ENCODE measurements at regions not wholly inside any gene's neighbourhood (a gene's known extent, or its start where the extent isn't known, plus 50 kb on each side); places are given as distances from the start of the nearest gene placed in this dataset.

DNA sequence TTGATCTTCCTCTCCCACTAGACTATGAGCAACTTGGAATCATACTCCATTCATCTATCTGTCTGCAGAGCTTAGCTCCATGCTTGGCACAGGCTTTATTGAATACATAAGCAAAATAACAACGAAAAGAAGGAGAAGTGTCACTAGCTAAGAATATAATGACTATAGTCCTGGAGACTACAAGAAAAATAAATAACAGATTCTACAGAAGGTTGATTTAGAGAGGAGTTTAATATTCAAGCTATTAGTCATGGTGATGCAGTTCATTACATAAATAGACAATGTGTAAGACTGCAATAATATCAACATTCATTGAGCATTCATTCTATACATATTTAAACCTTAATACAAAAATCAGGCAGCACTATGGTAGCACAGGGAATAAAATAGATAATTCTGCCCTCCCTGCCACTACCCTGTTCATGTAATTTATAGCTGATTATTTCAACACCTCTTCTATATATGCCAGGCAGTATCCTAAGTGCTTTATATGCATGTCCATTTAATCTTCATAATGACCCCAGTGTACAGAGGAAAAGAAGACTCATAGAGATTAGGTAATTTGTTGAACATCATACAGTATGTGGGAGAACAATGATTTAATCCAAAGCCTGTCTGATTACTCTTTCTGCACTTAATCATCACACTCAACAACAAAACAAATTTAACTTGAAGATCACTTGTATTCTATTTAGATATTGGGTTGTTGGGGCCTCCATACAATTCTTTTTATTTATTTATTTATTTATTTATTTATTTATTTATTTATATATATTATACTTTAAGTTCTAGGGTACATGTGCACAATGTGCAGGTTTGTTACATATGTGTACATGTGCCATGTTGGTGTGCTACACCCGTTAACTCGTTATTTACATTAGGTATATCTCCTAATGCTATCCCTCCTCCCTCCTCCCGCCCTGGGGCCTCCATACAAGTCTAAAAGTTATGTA lies 165.3 kb downstream of the RNF152 start:
- Histone ChIP-seq H3K4me2 (ENCODE audit: insufficient read depth, low read length) (no peak overlapping the region), H3K9me3 (replicated peaks; ENCODE audit: control insufficient read depth, insufficient read depth, low read length) (no peaks in the 10 kb centered on the region), H2AFZ (ENCODE audit: low read depth, low read length) (no peak overlapping the region), H3K4me1 (ENCODE audit: control insufficient read depth, extremely low read depth, insufficient read depth, low read length) (peaks cover 6% of the 10 kb centered on the region), H3K4me3 (replicated peaks in 1 of 3; ENCODE audit: insufficient read depth in 1 of 3, low read depth in 1 of 3, low read length in 3 of 3) (no peak overlapping the region), H3K9ac (replicated peaks; ENCODE audit: extremely low read depth, insufficient read depth, low read length) (no peak overlapping the region), H3K27me3 (ENCODE audit: control insufficient read depth in 2 of 2, insufficient read depth in 2 of 2, low read length in 2 of 2) (no peaks in the 10 kb centered on the region), H3K9me1 (replicated peaks; ENCODE audit: control insufficient read depth, extremely low read depth, insufficient read depth, low read length) (no peaks in the 10 kb centered on the region), H4K20me1 (replicated peaks; ENCODE audit: control insufficient read depth, extremely low read depth, insufficient read depth, low read length) (no peaks in the 10 kb centered on the region), H3K79me2 (ENCODE audit: control insufficient read depth, insufficient read depth, low read length) (no peaks in the 10 kb centered on the region), H3K36me3 (ENCODE audit: control insufficient read depth in 2 of 2, extremely low read depth in 1 of 2, insufficient read depth in 2 of 2, low read length in 2 of 2) (no peaks in the 10 kb centered on the region), H3K27ac (ENCODE audit: insufficient read depth, low read depth, low read length) (no peak overlapping the region)
- POLR2A ChIA-PET = no interaction called here
- BruUV-seq (replicated peaks) = no TSS peak
- FAIRE-seq (peak; percentile 26), DNase-seq (ENCODE audit: low read depth, low spot score) (peak; percentile 67)
- intact Hi-C loops (cut with micrococcal nuclease) = no loop called here
- CTCF ChIA-PET = interaction anchor here (0.5 to 1.6 kb wide), 9 partner anchors 9 to 167 kb away, joined by 3 to 5 read pairs (median 3); no protein-coding TSS in a partner anchor
- TF ChIP-seq EZH2 (IDR thresholded peaks at IDR 0.05; ENCODE audit: borderline replicate concordance, low read depth, low read length, severe bottlenecking) = no peak
- TF ChIP-seq GATA2 (IDR thresholded peaks at IDR 0.05; ENCODE audit: insufficient read depth, insufficient read length, low read depth, low read length) = no peak
- peak; percentile 50 for TF ChIP-seq FOS (IDR thresholded peaks at IDR 0.05; ENCODE audit: borderline replicate concordance, insufficient read depth, low read length)
- peak; percentile 5 for TF ChIP-seq JUN (IDR thresholded peaks at IDR 0.05; ENCODE audit: borderline replicate concordance, insufficient read depth, insufficient read length, low read depth)
- TF ChIP-seq, protein P1, sequence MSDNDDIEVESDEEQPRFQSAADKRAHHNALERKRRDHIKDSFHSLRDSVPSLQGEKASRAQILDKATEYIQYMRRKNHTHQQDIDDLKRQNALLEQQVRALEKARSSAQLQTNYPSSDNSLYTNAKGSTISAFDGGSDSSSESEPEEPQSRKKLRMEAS (IDR thresholded peaks at IDR 0.05; ENCODE audit: insufficient read depth, insufficient read length) = no peak
- TF ChIP-seq, protein P2, sequence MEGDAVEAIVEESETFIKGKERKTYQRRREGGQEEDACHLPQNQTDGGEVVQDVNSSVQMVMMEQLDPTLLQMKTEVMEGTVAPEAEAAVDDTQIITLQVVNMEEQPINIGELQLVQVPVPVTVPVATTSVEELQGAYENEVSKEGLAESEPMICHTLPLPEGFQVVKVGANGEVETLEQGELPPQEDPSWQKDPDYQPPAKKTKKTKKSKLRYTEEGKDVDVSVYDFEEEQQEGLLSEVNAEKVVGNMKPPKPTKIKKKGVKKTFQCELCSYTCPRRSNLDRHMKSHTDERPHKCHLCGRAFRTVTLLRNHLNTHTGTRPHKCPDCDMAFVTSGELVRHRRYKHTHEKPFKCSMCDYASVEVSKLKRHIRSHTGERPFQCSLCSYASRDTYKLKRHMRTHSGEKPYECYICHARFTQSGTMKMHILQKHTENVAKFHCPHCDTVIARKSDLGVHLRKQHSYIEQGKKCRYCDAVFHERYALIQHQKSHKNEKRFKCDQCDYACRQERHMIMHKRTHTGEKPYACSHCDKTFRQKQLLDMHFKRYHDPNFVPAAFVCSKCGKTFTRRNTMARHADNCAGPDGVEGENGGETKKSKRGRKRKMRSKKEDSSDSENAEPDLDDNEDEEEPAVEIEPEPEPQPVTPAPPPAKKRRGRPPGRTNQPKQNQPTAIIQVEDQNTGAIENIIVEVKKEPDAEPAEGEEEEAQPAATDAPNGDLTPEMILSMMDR (IDR thresholded peaks at IDR 0.05; ENCODE audit: extremely low read depth in 1 of 2, insufficient read depth in 1 of 2, low read depth in 1 of 2, low read length in 2 of 2) = no peak
- TF ChIP-seq POLR2AphosphoS5 (IDR thresholded peaks at IDR 0.05; ENCODE audit: insufficient read depth, low read depth, low read length) = no peak
- TF ChIP-seq MYC (IDR thresholded peaks at IDR 0.05; ENCODE audit: low read depth, low read length) = no peak
- TF ChIP-seq POLR2A (IDR thresholded peaks at IDR 0.05; ENCODE audit: low read depth, low read length) = no peak
- dilution Hi-C loops (cut with MboI; ENCODE audit: extremely low pct_ligation_motif_present, low sequenced_read_pairs) = no loop called here

Measured in endothelial cell of umbilical vein (primary cell).